ENCODE measurements at regions not wholly inside any gene's neighbourhood (a gene's known extent, or its start where the extent isn't known, plus 50 kb on each side); places are given as distances from the start of the nearest gene placed in this dataset.

DNA sequence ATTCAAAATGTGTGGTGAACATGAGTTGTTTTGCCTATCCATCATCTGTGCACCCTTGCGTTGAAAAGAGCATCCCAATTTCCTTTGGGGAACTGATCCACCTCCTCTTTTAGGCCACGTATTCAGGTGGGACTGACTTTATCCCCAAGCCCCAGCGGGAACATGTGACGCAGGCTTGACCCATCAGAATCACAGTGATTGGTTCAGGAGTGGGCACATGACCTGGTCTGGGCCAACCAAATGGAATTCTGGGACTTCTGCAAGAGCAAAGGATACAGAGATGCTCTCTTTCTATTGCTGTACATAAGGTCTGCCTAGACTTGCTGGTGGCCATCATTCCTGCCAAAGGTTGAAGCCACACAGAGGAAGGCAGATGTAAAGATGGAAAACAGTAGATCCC is 158.9 kb downstream of the IRX5 start:
- TF ChIP-seq, protein P1, sequence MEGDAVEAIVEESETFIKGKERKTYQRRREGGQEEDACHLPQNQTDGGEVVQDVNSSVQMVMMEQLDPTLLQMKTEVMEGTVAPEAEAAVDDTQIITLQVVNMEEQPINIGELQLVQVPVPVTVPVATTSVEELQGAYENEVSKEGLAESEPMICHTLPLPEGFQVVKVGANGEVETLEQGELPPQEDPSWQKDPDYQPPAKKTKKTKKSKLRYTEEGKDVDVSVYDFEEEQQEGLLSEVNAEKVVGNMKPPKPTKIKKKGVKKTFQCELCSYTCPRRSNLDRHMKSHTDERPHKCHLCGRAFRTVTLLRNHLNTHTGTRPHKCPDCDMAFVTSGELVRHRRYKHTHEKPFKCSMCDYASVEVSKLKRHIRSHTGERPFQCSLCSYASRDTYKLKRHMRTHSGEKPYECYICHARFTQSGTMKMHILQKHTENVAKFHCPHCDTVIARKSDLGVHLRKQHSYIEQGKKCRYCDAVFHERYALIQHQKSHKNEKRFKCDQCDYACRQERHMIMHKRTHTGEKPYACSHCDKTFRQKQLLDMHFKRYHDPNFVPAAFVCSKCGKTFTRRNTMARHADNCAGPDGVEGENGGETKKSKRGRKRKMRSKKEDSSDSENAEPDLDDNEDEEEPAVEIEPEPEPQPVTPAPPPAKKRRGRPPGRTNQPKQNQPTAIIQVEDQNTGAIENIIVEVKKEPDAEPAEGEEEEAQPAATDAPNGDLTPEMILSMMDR (IDR thresholded peaks at IDR 0.05), result no peak
- TF ChIP-seq EP300 (IDR thresholded peaks at IDR 0.05) (no peak), POLR2AphosphoS5 (IDR thresholded peaks at IDR 0.05) (no peak), POLR2A (IDR thresholded peaks at IDR 0.05) (no peak)
